Lung (tissue), 11 donors: ENCODE measurements at regions not wholly inside any gene's neighbourhood (a gene's known extent, or its start where the extent isn't known, plus 50 kb on each side); places are given as distances from the start of the nearest gene placed in this dataset.
"Not testable (repeated sequence)": the region's sequence is repeated elsewhere in the genome, so short reads cannot be mapped to it uniquely, and the experiment has no call there.

Source experiments
- ATAC-seq: fragments of 200-7000 bp; cut with Tn5 transposase; one replicate; pipeline ENCODE4 v1.9.1; 2020; ENCODE audit warnings: moderate number of reproducible peaks; ENCODE audit not compliant: insufficient read depth, low FRiP score
- DNase-seq, 3 donors: peaks; one replicate each; pipeline ENCODE4 v3.0.0-alpha.2; 2013 to 2017
- H3K27ac ChIP-seq, 2 donors: one replicate each; pipeline ENCODE4 v1.5.1; 2013; ENCODE audit warnings: mild to moderate bottlenecking in 2 of 2, moderate library complexity in 2 of 2, control low read depth in 1 of 2, inconsistent platforms in 1 of 2, low read depth in 1 of 2, low read length in 1 of 2
- H3K27me3 ChIP-seq, 3 donors: one replicate each; pipeline ENCODE4 v1.5.1; 2013; ENCODE audit warnings: low read length in 2 of 3; ENCODE audit not compliant: control insufficient read depth in 3 of 3, insufficient read depth in 3 of 3
- H3K36me3 ChIP-seq, 4 donors: one replicate each; pipeline ENCODE4 v1.5.1; 2013; ENCODE audit warnings: low read length in 4 of 4, mild to moderate bottlenecking in 1 of 4, moderate library complexity in 1 of 4; ENCODE audit not compliant: control insufficient read depth in 4 of 4, insufficient read depth in 4 of 4
- H3K4me1 ChIP-seq, 5 donors: one replicate each; pipeline ENCODE4 v1.5.1; 2013; ENCODE audit warnings: low read length in 5 of 5, mild to moderate bottlenecking in 2 of 5, moderate library complexity in 1 of 5; ENCODE audit not compliant: control insufficient read depth in 5 of 5, insufficient read depth in 5 of 5
- H3K4me3 ChIP-seq: one replicate; pipeline ENCODE4 v1.5.1; 2013; ENCODE audit warnings: mild to moderate bottlenecking, control low read depth, moderate library complexity
- H3K9ac ChIP-seq, 2 donors: one replicate each; pipeline ENCODE4 v1.5.1; 2013; ENCODE audit warnings: low read length in 2 of 2, control low read depth in 1 of 2; ENCODE audit not compliant: insufficient read depth in 1 of 2
- H3K9me3 ChIP-seq, 4 donors: one replicate each; pipeline ENCODE4 v1.5.1; 2013; ENCODE audit warnings: low read length in 3 of 4, mild to moderate bottlenecking in 1 of 4, moderate library complexity in 1 of 4; ENCODE audit not compliant: control insufficient read depth in 4 of 4, insufficient read depth in 3 of 4
- WGBS, 2 donors: extraction: QIAGEN DNeasy Blood & Tissue Kit; methylation state at CpG; one replicate each; pipeline ENCODE4 v1.1.7; 2013; 5-methylcytosine and 5-hydroxymethylcytosine counted together
- TF ChIP-seq, protein P1 (sequence below): IDR thresholded peaks from 2 replicates; pipeline ENCODE4 v1.5.1; 2012; ENCODE audit warnings: mild to moderate bottlenecking; ENCODE audit errors: control extremely low read depth, extremely low read depth
- donor health status: control.
- donor health status: control.
- donor health status: Bipolar disorder and iron deficiency.
- donor health status: healthy.
- donor health status: DM: yes; HTN: yes; CAD: no.

DNA sequence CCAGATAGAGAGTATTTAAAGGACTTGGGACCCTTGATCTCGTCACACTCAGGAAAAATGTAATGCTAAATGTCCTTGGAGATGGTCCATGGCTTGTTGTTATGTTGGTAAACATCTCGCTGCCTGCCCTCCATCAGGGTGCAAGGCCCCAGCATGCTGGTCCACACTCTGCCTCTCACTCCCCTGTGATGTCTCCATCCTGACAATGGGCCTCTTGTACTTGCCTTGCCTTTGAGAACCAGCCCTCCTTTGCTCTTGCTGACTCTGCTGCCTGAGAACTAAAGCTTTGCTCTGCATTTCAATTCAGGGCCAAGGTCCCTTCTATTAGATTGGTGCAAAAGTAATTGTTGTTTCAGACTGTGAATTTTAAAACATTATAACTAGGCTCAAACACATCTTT is 131.0 kb upstream of the LMNTD1 start:
- 89 to 93% methylated on average over 2 of the region's 2 CpGs for WGBS, 2 donors
- Histone ChIP-seq H3K27ac (no peak overlapping the region), H3K27me3 (no peaks in the 10 kb centered on the region), H3K36me3 (no peaks in the 10 kb centered on the region), H3K4me3 (no peak overlapping the region), H3K4me1 (no peaks in the 10 kb centered on the region), H3K9me3 (peaks cover 0 to 5% (median 1%) of the 10 kb centered on the region in 4 donors), H3K9ac (no peak overlapping the region)
- DNase-seq (no peak), ATAC-seq (no peak)
- TF ChIP-seq, protein P1, sequence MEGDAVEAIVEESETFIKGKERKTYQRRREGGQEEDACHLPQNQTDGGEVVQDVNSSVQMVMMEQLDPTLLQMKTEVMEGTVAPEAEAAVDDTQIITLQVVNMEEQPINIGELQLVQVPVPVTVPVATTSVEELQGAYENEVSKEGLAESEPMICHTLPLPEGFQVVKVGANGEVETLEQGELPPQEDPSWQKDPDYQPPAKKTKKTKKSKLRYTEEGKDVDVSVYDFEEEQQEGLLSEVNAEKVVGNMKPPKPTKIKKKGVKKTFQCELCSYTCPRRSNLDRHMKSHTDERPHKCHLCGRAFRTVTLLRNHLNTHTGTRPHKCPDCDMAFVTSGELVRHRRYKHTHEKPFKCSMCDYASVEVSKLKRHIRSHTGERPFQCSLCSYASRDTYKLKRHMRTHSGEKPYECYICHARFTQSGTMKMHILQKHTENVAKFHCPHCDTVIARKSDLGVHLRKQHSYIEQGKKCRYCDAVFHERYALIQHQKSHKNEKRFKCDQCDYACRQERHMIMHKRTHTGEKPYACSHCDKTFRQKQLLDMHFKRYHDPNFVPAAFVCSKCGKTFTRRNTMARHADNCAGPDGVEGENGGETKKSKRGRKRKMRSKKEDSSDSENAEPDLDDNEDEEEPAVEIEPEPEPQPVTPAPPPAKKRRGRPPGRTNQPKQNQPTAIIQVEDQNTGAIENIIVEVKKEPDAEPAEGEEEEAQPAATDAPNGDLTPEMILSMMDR = no peak

DNA sequence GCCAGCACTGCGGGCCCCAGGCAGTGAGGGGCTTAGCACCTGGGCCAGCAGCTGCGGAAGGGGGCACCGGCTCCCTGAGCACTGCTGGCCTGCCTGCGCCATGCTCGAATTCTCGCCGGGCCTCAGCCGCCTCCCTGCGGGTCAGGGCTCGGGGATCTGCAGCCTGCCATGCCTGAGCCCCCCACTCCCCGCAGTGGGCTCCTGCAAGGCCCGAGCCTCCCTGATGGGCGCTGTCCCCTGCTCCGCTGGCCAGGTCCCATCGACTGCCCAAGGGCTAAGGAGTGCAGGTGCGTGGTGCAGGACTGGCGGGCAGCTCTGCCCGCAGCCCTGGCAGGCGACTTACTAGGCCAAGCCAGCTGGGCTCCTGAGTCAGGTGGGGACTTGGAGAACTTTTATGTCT is 133.3 kb upstream of the LMNTD1 start:
- Histone ChIP-seq H3K4me3 (no peak overlapping the region), H3K36me3 (no peaks in the 10 kb centered on the region), H3K27ac (no peak overlapping the region), H3K9ac (no peak overlapping the region), H3K27me3 (no peaks in the 10 kb centered on the region), H3K9me3 (peaks cover 0 to 5% (median 1%) of the 10 kb centered on the region in 4 donors), H3K4me1 (no peaks in the 10 kb centered on the region)
- TF ChIP-seq, protein P1 = no peak
- no peak for ATAC-seq
- no peak for DNase-seq
- 98% methylated on average over 19 of the region's 19 CpGs for WGBS, 2 donors

DNA sequence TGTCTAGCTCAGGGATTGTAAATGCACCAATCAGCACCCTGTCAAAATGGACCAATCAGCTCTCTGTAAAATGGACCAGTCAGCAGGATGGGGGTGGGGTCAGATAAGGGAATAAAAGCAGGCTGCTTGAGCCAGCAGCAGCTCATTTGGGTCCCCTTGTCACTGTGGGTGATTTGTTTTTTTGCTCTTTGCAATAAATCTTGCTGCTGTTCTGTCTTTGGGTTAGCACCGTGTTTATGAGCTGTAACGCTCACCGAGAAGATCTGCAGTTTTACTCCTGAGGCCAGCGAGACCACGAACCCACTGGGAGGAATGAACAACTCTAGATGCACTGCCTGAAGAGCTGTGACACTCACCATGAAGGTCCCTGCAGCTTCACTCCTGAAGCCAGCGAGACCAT is 134.1 kb upstream of the LMNTD1 start:
- no peak for DNase-seq
- Histone ChIP-seq H3K4me1 (peaks cover 0 to 6% (median 0%) of the 10 kb centered on the region in 5 donors), H3K36me3 (no peaks in the 10 kb centered on the region), H3K4me3 (no peak overlapping the region), H3K9ac (no peak overlapping the region), H3K27me3 (no peaks in the 10 kb centered on the region), H3K9me3 (peaks cover 0 to 5% (median 1%) of the 10 kb centered on the region in 4 donors), H3K27ac (no peak overlapping the region)
- TF ChIP-seq, protein P1 = no peak
- ATAC-seq = no peak
- WGBS, 2 donors = 89 to 90% methylated on average over 6 of the region's 6 CpGs

DNA sequence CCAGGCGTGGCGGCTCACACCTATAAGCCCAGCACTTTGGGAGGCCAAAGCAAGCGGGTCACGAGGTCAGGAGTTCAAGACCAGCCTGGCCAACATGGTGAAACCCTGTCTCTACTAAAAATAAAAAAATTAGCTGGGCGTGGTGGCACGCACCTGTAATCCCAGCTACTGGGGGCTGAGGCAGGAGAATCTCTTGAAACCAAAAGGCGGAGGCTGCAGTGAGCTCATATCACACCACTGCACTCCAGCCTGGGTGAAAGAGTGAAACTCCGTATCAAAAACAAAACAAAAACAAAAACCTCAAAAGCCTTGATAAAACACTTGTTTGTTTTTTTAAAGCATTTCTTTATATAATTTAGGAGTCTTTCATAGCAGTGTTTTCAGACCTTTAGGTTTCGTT is 135.8 kb upstream of the LMNTD1 start:
- not testable (repeated sequence) for H3K36me3 ChIP-seq, H3K4me1 ChIP-seq, H3K27ac ChIP-seq, H3K4me3 ChIP-seq, H3K27me3 ChIP-seq, H3K9ac ChIP-seq, ATAC-seq, DNase-seq, H3K9me3 ChIP-seq
- WGBS, 2 donors = 94 to 97% methylated on average over 9 of the region's 9 CpGs
